C4-2B (cell line): ENCODE measurements at regions not wholly inside any gene's neighbourhood (a gene's known extent, or its start where the extent isn't known, plus 50 kb on each side); places are given as distances from the start of the nearest gene placed in this dataset.

Experiments used
- ZFX ChIP-seq: fragments of 450-650 bp; IDR thresholded peaks from 2 replicates; pipeline ENCODE4 v1.6.1; 2017
- TF ChIP-seq, protein P1 (sequence below): fragments of 450-650 bp; conservative IDR thresholded peaks from 2 replicates; pipeline ENCODE4 v1.5.1; 2017; ENCODE audit warnings: mild to moderate bottlenecking

DNA sequence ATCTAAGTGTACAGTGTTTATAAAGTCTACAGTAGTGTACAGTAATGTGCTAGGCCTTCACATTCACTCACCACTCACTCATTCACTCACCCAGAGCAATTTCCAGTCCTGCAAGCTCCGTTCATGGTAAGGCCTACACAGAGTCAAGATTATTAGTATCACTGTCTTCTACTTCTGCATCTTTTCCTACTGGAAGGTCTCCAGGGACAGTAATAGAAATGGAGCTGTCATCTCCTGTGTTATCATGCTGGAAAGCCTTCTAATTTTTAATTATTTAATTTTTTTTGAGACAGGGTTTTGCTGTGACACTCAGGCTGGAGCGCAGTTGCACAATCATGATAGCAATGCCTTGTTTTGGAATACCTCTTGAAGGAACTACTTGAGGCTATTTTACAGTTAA, 207.0 kb downstream of the HTR7 start:
- TF ChIP-seq, protein P1, sequence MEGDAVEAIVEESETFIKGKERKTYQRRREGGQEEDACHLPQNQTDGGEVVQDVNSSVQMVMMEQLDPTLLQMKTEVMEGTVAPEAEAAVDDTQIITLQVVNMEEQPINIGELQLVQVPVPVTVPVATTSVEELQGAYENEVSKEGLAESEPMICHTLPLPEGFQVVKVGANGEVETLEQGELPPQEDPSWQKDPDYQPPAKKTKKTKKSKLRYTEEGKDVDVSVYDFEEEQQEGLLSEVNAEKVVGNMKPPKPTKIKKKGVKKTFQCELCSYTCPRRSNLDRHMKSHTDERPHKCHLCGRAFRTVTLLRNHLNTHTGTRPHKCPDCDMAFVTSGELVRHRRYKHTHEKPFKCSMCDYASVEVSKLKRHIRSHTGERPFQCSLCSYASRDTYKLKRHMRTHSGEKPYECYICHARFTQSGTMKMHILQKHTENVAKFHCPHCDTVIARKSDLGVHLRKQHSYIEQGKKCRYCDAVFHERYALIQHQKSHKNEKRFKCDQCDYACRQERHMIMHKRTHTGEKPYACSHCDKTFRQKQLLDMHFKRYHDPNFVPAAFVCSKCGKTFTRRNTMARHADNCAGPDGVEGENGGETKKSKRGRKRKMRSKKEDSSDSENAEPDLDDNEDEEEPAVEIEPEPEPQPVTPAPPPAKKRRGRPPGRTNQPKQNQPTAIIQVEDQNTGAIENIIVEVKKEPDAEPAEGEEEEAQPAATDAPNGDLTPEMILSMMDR, result no peak
- TF ChIP-seq ZFX, result no peak
